HepG2 (cell line): ENCODE measurements at regions not wholly inside any gene's neighbourhood (a gene's known extent, or its start where the extent isn't known, plus 50 kb on each side); places are given as distances from the start of the nearest gene placed in this dataset.

Experiments used
- ATF1 ChIP-seq: IDR thresholded peaks from 2 replicates; pipeline ENCODE4 v1.6.1; 2016; ENCODE audit warnings: mild to moderate bottlenecking, control low read depth
- BRCA1 ChIP-seq: sonication (generic); formaldehyde crosslinking; IDR thresholded peaks from 2 replicates; pipeline ENCODE4 v1.4.0; 2020; ENCODE audit warnings: missing genetic modification reagents
- CBX1 ChIP-seq: IDR thresholded peaks from one replicate; pipeline ENCODE4 v1.6.1; 2016; ENCODE audit warnings: antibody characterized with exemption, low read depth
- GMEB2 ChIP-seq: IDR thresholded peaks from 2 replicates; pipeline ENCODE4 v1.6.1; 2016; ENCODE audit warnings: missing biosample characterization, missing genetic modification reagents, low read depth
- IRF2 ChIP-seq: IDR thresholded peaks from 2 replicates; pipeline ENCODE4 v1.6.1; 2018; ENCODE audit warnings: missing genetic modification reagents, missing compliant biosample characterization
- KLF15 ChIP-seq: sonication (generic); formaldehyde crosslinking; IDR thresholded peaks from 2 replicates; pipeline ENCODE4 v1.8.1; 2023; ENCODE audit warnings: borderline replicate concordance, mild to moderate bottlenecking, inconsistent platforms, missing genetic modification reagents, mixed read lengths
- MLLT10 ChIP-seq: sonication (generic); formaldehyde crosslinking; IDR thresholded peaks from 2 replicates; pipeline ENCODE4 v1.4.0; 2020; ENCODE audit warnings: missing genetic modification reagents
- MTERF4 ChIP-seq: sonication (generic); formaldehyde crosslinking; IDR thresholded peaks from 2 replicates; pipeline ENCODE4 v1.8.0; 2023; ENCODE audit warnings: mild to moderate bottlenecking, missing genetic modification reagents
- PATZ1 ChIP-seq: sonication (generic); formaldehyde crosslinking; IDR thresholded peaks from 2 replicates; pipeline ENCODE4 v1.4.0; 2020; ENCODE audit warnings: missing genetic modification reagents
- RAD21 ChIP-seq: fragments of 450-650 bp; formaldehyde crosslinking; IDR thresholded peaks from 2 replicates; pipeline ENCODE4 v1.5.0; 2020; ENCODE audit warnings: mild to moderate bottlenecking
- SATB2 ChIP-seq: sonication (generic); formaldehyde crosslinking; IDR thresholded peaks from 2 replicates; pipeline ENCODE4 v1.5.0; 2020; ENCODE audit warnings: missing genetic modification reagents
- STAT5B ChIP-seq: sonication (generic); formaldehyde crosslinking; IDR thresholded peaks from 2 replicates; pipeline ENCODE4 v1.4.0; 2020; ENCODE audit warnings: missing genetic modification reagents
- ZBTB7B ChIP-seq: sonication (generic); formaldehyde crosslinking; IDR thresholded peaks from 2 replicates; pipeline ENCODE4 v1.4.0; 2020; ENCODE audit warnings: missing genetic modification reagents
- ZNF224 ChIP-seq: sonication (generic); formaldehyde crosslinking; IDR thresholded peaks from 2 replicates; pipeline ENCODE4 v1.5.0; 2020; ENCODE audit warnings: mild to moderate bottlenecking, missing genetic modification reagents
- ZNF230 ChIP-seq: sonication (generic); formaldehyde crosslinking; IDR thresholded peaks from 2 replicates; pipeline ENCODE4 v1.4.0; 2020; ENCODE audit warnings: mild to moderate bottlenecking, missing genetic modification reagents
- ZNF335 ChIP-seq: sonication (generic); formaldehyde crosslinking; IDR thresholded peaks from 2 replicates; pipeline ENCODE4 v1.4.0; 2020; ENCODE audit warnings: missing genetic modification reagents
- ZNF543 ChIP-seq: sonication (generic); formaldehyde crosslinking; IDR thresholded peaks from 2 replicates; pipeline ENCODE4 v1.4.0; 2020; ENCODE audit warnings: mild to moderate bottlenecking, missing genetic modification reagents
- ZNF614 ChIP-seq: IDR thresholded peaks from 2 replicates; pipeline ENCODE4 v1.6.1; 2018; ENCODE audit warnings: missing biosample characterization, missing genetic modification reagents, inconsistent platforms, borderline replicate concordance
- ZNF737 ChIP-seq: sonication (generic); formaldehyde crosslinking; IDR thresholded peaks from 2 replicates; pipeline ENCODE4 v1.5.0; 2020; ENCODE audit warnings: missing genetic modification reagents, mild to moderate bottlenecking, borderline replicate concordance
- ZNF883 ChIP-seq: sonication (generic); formaldehyde crosslinking; IDR thresholded peaks from 2 replicates; pipeline ENCODE4 v1.5.1; 2020; ENCODE audit warnings: mild to moderate bottlenecking, missing genetic modification reagents; ENCODE audit errors: not compliant biosample characterization
- TF ChIP-seq, protein P1 (sequence below): sonication (generic); formaldehyde crosslinking; IDR thresholded peaks from 2 replicates; pipeline ENCODE4 v1.4.0; 2020; ENCODE audit warnings: missing genetic modification reagents, borderline replicate concordance
- TF ChIP-seq, protein P2 (sequence below): sonication (generic); formaldehyde crosslinking; IDR thresholded peaks from 2 replicates; pipeline ENCODE4 v1.5.1; 2020; ENCODE audit warnings: missing genetic modification reagents, mild to moderate bottlenecking, borderline replicate concordance

DNA sequence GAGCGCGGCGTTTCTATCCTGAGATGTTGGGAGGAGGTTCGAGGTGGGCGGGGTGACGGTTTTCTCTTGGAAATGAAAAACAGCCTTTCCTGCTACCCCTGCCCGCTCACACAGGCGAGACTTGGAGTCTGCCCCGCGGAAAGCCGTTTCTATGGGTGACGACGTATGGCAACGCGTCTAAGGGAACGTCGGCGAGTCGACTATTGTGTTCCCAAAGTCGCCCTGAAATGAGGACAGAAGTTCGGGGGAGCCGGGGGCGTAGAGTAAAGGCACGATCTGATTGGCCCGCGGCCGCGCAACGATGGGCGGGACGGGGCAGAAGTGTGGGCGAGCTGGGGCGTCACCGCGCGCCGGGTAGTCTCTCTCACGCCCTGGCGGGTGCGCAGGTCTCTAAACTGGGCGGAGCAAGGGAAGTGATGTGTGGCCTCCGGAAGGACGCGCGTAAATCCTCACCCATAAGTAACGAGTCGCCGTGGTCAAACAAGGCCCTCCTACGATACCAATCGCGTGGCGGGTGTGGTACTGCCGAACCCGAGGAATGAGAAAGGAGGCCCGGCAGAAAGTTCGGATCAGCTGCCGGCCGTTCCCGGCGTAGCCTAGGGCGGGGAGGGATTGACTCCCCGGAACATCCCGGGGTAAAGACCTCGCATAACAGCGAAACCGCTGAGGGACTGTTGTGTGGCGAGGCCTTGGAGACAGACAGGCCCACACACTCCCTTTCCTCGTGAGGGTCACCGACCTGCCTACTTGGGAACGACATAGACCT, 89.6 kb downstream of the FAM161A start (continued):
- TF ChIP-seq SATB2 (peak; percentile 48; the same call in 1 of the 2 replicates), ZBTB7B (CRISPR knock-in tag) (0 out of 2 replicates have a peak, but pooled peaks have one; percentile 42), ZNF224 (CRISPR knock-in tag) (peak; percentile 57; the same call in 1 of the 2 replicates), ZNF883 (peak; percentile 96), ZNF737 (CRISPR knock-in tag) (peak; percentile 3), ZNF614 (CRISPR knock-in tag) (0 out of 2 replicates have a peak, but pooled peaks have one; percentile 52), CBX1 (peak; percentile 83), MLLT10 (CRISPR knock-in tag) (no peak), ZNF543 (peak; percentile 30; the same call in 1 of the 2 replicates), GMEB2 (no peak), PATZ1 (CRISPR knock-in tag) (peak; percentile 47), MTERF4 (CRISPR knock-in tag) (peak; percentile 47; the same call in 1 of the 2 replicates), ATF1 (CRISPR knock-in tag) (peak; percentile 93), BRCA1 (peak; percentile 80; the same call in 1 of the 2 replicates), STAT5B (no peak), KLF15 (peak; percentile 96; the same call in 1 of the 2 replicates), IRF2 (peak; percentile 65; the same call in 1 of the 2 replicates), ZNF335 (CRISPR knock-in tag) (peak; percentile 42; the same call in 1 of the 2 replicates), ZNF230 (peak; percentile 92; the same call in 1 of the 2 replicates), RAD21 (CRISPR knock-in tag) (no peak)
- TF ChIP-seq, protein P1, sequence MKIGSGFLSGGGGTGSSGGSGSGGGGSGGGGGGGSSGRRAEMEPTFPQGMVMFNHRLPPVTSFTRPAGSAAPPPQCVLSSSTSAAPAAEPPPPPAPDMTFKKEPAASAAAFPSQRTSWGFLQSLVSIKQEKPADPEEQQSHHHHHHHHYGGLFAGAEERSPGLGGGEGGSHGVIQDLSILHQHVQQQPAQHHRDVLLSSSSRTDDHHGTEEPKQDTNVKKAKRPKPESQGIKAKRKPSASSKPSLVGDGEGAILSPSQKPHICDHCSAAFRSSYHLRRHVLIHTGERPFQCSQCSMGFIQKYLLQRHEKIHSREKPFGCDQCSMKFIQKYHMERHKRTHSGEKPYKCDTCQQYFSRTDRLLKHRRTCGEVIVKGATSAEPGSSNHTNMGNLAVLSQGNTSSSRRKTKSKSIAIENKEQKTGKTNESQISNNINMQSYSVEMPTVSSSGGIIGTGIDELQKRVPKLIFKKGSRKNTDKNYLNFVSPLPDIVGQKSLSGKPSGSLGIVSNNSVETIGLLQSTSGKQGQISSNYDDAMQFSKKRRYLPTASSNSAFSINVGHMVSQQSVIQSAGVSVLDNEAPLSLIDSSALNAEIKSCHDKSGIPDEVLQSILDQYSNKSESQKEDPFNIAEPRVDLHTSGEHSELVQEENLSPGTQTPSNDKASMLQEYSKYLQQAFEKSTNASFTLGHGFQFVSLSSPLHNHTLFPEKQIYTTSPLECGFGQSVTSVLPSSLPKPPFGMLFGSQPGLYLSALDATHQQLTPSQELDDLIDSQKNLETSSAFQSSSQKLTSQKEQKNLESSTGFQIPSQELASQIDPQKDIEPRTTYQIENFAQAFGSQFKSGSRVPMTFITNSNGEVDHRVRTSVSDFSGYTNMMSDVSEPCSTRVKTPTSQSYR (CRISPR knock-in tag), result peak; percentile 12; the same call in 1 of the 2 replicates
- TF ChIP-seq, protein P2, sequence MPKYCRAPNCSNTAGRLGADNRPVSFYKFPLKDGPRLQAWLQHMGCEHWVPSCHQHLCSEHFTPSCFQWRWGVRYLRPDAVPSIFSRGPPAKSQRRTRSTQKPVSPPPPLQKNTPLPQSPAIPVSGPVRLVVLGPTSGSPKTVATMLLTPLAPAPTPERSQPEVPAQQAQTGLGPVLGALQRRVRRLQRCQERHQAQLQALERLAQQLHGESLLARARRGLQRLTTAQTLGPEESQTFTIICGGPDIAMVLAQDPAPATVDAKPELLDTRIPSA (CRISPR knock-in tag), result peak; percentile 10; the same call in 1 of the 2 replicates
